H1 (cell line): ENCODE measurements at regions not wholly inside any gene's neighbourhood (a gene's known extent, or its start where the extent isn't known, plus 50 kb on each side); places are given as distances from the start of the nearest gene placed in this dataset.

Experiments
- CTCF ChIA-PET: fragments of 300-600 bp; sonication (Branson Sonifier 250); formaldehyde crosslinking; loops from one replicate; lab custom pipeline; 2021; ENCODE audit not compliant: partially characterized antibody; lab: Charles Lee
- POLR2A ChIA-PET: fragments of 300-600 bp; sonication (Branson Sonifier 250); formaldehyde crosslinking; loops from one replicate; lab custom pipeline; 2021; ENCODE audit warnings: inconsistent platforms; ENCODE audit not compliant: partially characterized antibody; lab: Charles Lee
- DNase-seq, 2 experiments: peaks; one replicate each; pipeline versions ENCODE4 v3.0.0 to v3.0.0-alpha.2; 2010 to 2022; ENCODE audit warnings: low spot score in 2 of 2, low read depth in 1 of 2, mixed read lengths in 1 of 2
- FAIRE-seq: peaks from 2 replicates; lab custom pipeline; 2011; peaks lifted over from hg19 to GRCh38; lab: Jason Lieb, UNC
- H2AFZ ChIP-seq: 2 replicates; pipeline ENCODE4 v1.8.1; 2012; ENCODE audit warnings: low read length, inconsistent platforms
- H2AK5ac ChIP-seq: 2 replicates; pipeline ENCODE4 v1.6.1; 2013; ENCODE audit warnings: low read depth, low read length
- H2BK120ac ChIP-seq: replicated peaks from 2 replicates; pipeline ENCODE3; 2013; ENCODE audit warnings: low read depth, low read length, inconsistent platforms
- H2BK12ac ChIP-seq: 2 replicates; pipeline ENCODE4 v1.6.1; 2013; ENCODE audit warnings: low read depth, low read length
- H2BK15ac ChIP-seq: 2 replicates; pipeline ENCODE4 v1.6.1; 2013; ENCODE audit warnings: low read length
- H2BK20ac ChIP-seq: 2 replicates; pipeline ENCODE4 v1.6.1; 2013; ENCODE audit warnings: low read length
- H2BK5ac ChIP-seq: 2 replicates; pipeline ENCODE4 v1.6.1; 2013; ENCODE audit warnings: low read depth, low read length
- H3K14ac ChIP-seq: 2 replicates; pipeline ENCODE4 v1.6.1; 2013; ENCODE audit warnings: inconsistent platforms; ENCODE audit not compliant: insufficient read length
- H3K18ac ChIP-seq: 2 replicates; pipeline ENCODE4 v1.6.1; 2013; ENCODE audit warnings: low read length; ENCODE audit errors: extremely low read depth
- H3K23ac ChIP-seq: 2 replicates; pipeline ENCODE4 v1.6.1; 2013; ENCODE audit warnings: inconsistent platforms; ENCODE audit not compliant: insufficient read length
- H3K23me2 ChIP-seq: 2 replicates; pipeline ENCODE4 v1.6.1; 2013; ENCODE audit warnings: low read depth, low read length
- H3K27ac ChIP-seq: 2 replicates; pipeline ENCODE4 v1.6.1; 2011; ENCODE audit warnings: low read depth, low read length, inconsistent platforms
- H3K27me3 ChIP-seq, 4 experiments: replicated peaks in 1 of 4; 1 replicate in 1 of 4; 2 replicates in 3 of 4; pipeline versions ENCODE4 v1.6.1 to v1.8.1; 2011 to 2013; ENCODE audit warnings: low read length in 3 of 4, mild to moderate bottlenecking in 3 of 4, inconsistent platforms in 2 of 4, mixed read lengths in 2 of 4, moderate library complexity in 1 of 4; ENCODE audit not compliant: control insufficient read depth in 3 of 4, insufficient read depth in 3 of 4; ENCODE audit errors: extremely low read depth in 1 of 4
- H3K36me3 ChIP-seq, 4 experiments: 2 replicates each; pipeline versions ENCODE4 v1.6.1 to v1.8.1; 2011 to 2013; ENCODE audit warnings: mild to moderate bottlenecking in 4 of 4, low read length in 3 of 4, moderate library complexity in 2 of 4, control low read depth in 1 of 4, inconsistent platforms in 1 of 4; ENCODE audit not compliant: insufficient read depth in 4 of 4, control insufficient read depth in 2 of 4
- H3K4ac ChIP-seq: replicated peaks from 2 replicates; pipeline ENCODE3; 2013; ENCODE audit warnings: low read length, low read depth, mixed read lengths, inconsistent platforms; ENCODE audit not compliant: insufficient read length
- H3K4me1 ChIP-seq, 4 experiments: replicated peaks in 1 of 4; 1 replicate in 1 of 4; 2 replicates in 3 of 4; pipeline versions ENCODE4 v1.6.1 to v1.8.1; 2011 to 2013; ENCODE audit warnings: low read length in 3 of 4, inconsistent platforms in 2 of 4, mixed read lengths in 1 of 4; ENCODE audit not compliant: insufficient read depth in 4 of 4, control insufficient read depth in 3 of 4
- H3K4me2 ChIP-seq, 2 experiments: 2 replicates each; pipeline versions ENCODE4 v1.6.1 to v1.8.1; 2011 to 2013; ENCODE audit warnings: low read depth in 2 of 2, low read length in 2 of 2, control low read depth in 1 of 2, inconsistent platforms in 1 of 2, mild to moderate bottlenecking in 1 of 2; ENCODE audit not compliant: insufficient read depth in 1 of 2
- H3K4me3 ChIP-seq, 4 experiments: fragments of 200-600, 300-600 bp in 1 of 4; sonication (generic), shearing (Covaris generic), sonication (Bioruptor Twin) in 1 of 4; 2 replicates each; pipeline versions ENCODE4 v1.5.1 to v1.8.1; 2011 to 2016; ENCODE audit warnings: low read length in 4 of 4, low read depth in 3 of 4, control low read depth in 2 of 4, inconsistent platforms in 2 of 4, mild to moderate bottlenecking in 2 of 4, mixed read lengths in 1 of 4, moderate library complexity in 1 of 4; ENCODE audit not compliant: insufficient read depth in 2 of 4; ENCODE audit errors: extremely low read depth in 1 of 4
- H3K56ac ChIP-seq: replicated peaks from 2 replicates; pipeline ENCODE3; 2013; ENCODE audit warnings: low read depth, mild to moderate bottlenecking, mixed read lengths, low read length, inconsistent platforms; ENCODE audit not compliant: insufficient read length
- H3K79me1 ChIP-seq: 2 replicates; pipeline ENCODE4 v1.6.1; 2013; ENCODE audit warnings: low read depth, low read length, control low read depth
- H3K79me2 ChIP-seq, 2 experiments: 2 replicates each; pipeline versions ENCODE4 v1.6.1 to v1.8.1; 2012 to 2013; ENCODE audit warnings: low read length in 2 of 2, mild to moderate bottlenecking in 2 of 2, inconsistent platforms in 1 of 2; ENCODE audit not compliant: insufficient read depth in 2 of 2, control insufficient read depth in 1 of 2
- H3K9ac ChIP-seq, 4 experiments: replicated peaks in 1 of 4; 1 replicate in 1 of 4; 2 replicates in 3 of 4; pipeline versions ENCODE4 v1.6.1 to v1.8.1; 2011 to 2013; ENCODE audit warnings: low read depth in 3 of 4, low read length in 3 of 4, control low read depth in 2 of 4, mild to moderate bottlenecking in 2 of 4, moderate library complexity in 2 of 4, inconsistent platforms in 1 of 4; ENCODE audit errors: extremely low read depth in 1 of 4
- H3K9me3 ChIP-seq, 2 experiments: 2 replicates each; pipeline versions ENCODE4 v1.6.1 to v1.8.1; 2012 to 2013; ENCODE audit warnings: mild to moderate bottlenecking in 2 of 2, moderate library complexity in 2 of 2, control low read depth in 1 of 2, inconsistent platforms in 1 of 2, low read depth in 1 of 2, low read length in 1 of 2, mixed read lengths in 1 of 2; ENCODE audit not compliant: insufficient read depth in 2 of 2
- H4K20me1 ChIP-seq, 2 experiments: replicated peaks in 1 of 2; 2 replicates each; pipeline versions ENCODE3 to v1.8.1; 2011 to 2013; ENCODE audit warnings: inconsistent platforms in 2 of 2, low read length in 2 of 2, mild to moderate bottlenecking in 1 of 2; ENCODE audit not compliant: insufficient read depth in 2 of 2, control insufficient read depth in 1 of 2
- H4K5ac ChIP-seq: 2 replicates; pipeline ENCODE4 v1.6.1; 2013; ENCODE audit warnings: low read length, low read depth, mixed read lengths, inconsistent platforms; ENCODE audit not compliant: insufficient read length
- H4K8ac ChIP-seq: 2 replicates; pipeline ENCODE4 v1.8.0; 2013; ENCODE audit warnings: mild to moderate bottlenecking, moderate library complexity, low read length, inconsistent platforms; ENCODE audit not compliant: insufficient read depth; ENCODE audit errors: extremely low read depth
- H4K91ac ChIP-seq: replicated peaks from 2 replicates; pipeline ENCODE3; 2013; ENCODE audit warnings: low read length, mixed read lengths, inconsistent platforms; ENCODE audit not compliant: insufficient read length
- BACH1 ChIP-seq: IDR thresholded peaks from 2 replicates; pipeline ENCODE4 v1.6.1; 2012; ENCODE audit warnings: low read length, improper control_type of control experiment
- CBX5 ChIP-seq: fragments of 300-800, 300-1000 bp; sonication (generic); IDR thresholded peaks from 2 replicates; pipeline ENCODE4 v1.7.1; 2016; ENCODE audit warnings: antibody characterized with exemption, low read length, low read depth
- CEBPB ChIP-seq: IDR thresholded peaks from 2 replicates; pipeline ENCODE4 v1.6.1; 2012; ENCODE audit warnings: low read depth, low read length
- CHD2 ChIP-seq: IDR thresholded peaks from 2 replicates; pipeline ENCODE4 v1.6.1; 2012; ENCODE audit warnings: low read length, improper control_type of control experiment
- CTCF ChIP-seq, 3 experiments: IDR thresholded peaks; 1 replicate in 2 of 3; 2 replicates in 1 of 3; pipeline versions ENCODE4 v1.5.1 to v1.6.1; 2011; ENCODE audit warnings: low read length in 3 of 3, mild to moderate bottlenecking in 3 of 3, inconsistent platforms in 2 of 3, low read depth in 1 of 3, moderate library complexity in 1 of 3; ENCODE audit not compliant: insufficient read depth in 1 of 3; ENCODE audit errors: control extremely low read depth in 1 of 3
- JUND ChIP-seq: IDR thresholded peaks from 2 replicates; pipeline ENCODE4 v1.6.1; 2011; ENCODE audit warnings: mild to moderate bottlenecking, improper control_type of control experiment, low read length
- KDM1A ChIP-seq: fragments of 200-600, 300-600 bp; sonication (generic); IDR thresholded peaks from 2 replicates; pipeline ENCODE4 v1.7.1; 2016; ENCODE audit warnings: mild to moderate bottlenecking, low read length, borderline replicate concordance
- MAX ChIP-seq: IDR thresholded peaks from 2 replicates; pipeline ENCODE4 v1.6.1; 2012; ENCODE audit warnings: inconsistent platforms
- POLR2AphosphoS5 ChIP-seq: IDR thresholded peaks from 2 replicates; pipeline ENCODE4 v1.6.1; 2011; ENCODE audit warnings: low read depth, low read length
- SIX5 ChIP-seq: IDR thresholded peaks from 2 replicates; pipeline ENCODE4 v1.6.1; 2011; ENCODE audit warnings: mild to moderate bottlenecking, low read depth, low read length
- SP4 ChIP-seq: IDR thresholded peaks from 2 replicates; pipeline ENCODE4 v1.6.1; 2012; ENCODE audit warnings: low read length, inconsistent platforms
- SRF ChIP-seq: IDR thresholded peaks from 2 replicates; pipeline ENCODE4 v1.6.1; 2011; ENCODE audit warnings: mild to moderate bottlenecking, low read depth, low read length, moderate library complexity
- SUZ12 ChIP-seq: fragments of 200-600 bp; sonication (generic); IDR thresholded peaks from 2 replicates; pipeline ENCODE4 v1.6.1; 2012; ENCODE audit warnings: mild to moderate bottlenecking, inconsistent platforms, low read length, moderate library complexity, mixed read lengths
- TBP ChIP-seq: IDR thresholded peaks from 2 replicates; pipeline ENCODE4 v1.6.1; 2011; ENCODE audit warnings: low read depth, low read length, improper control_type of control experiment
- WGBS, 2 experiments: shearing (Covaris generic) in 1 of 2; methylation state at CpG; one replicate each; pipeline versions ENCODE4 v1.1.6 to v1.1.7; 2013 to 2015; ENCODE audit warnings: low lambda C conversion rate in 2 of 2, mixed read lengths in 2 of 2, inconsistent platforms in 1 of 2, low coverage in 1 of 2, missing lambda C conversion rate in 1 of 2; ENCODE audit not compliant: insufficient replicate concordance in 2 of 2, insufficient coverage in 1 of 2, insufficient read length in 1 of 2; ENCODE audit errors: extremely low coverage in 1 of 2, missing lambda C conversion rate in 1 of 2; 5-methylcytosine and 5-hydroxymethylcytosine counted together

GRCh38 chr6:169094552-169094950 is 159.1 kb downstream of the THBS2 start:
- DNase-seq (no peak), FAIRE-seq (no peak)
- Histone ChIP-seq H4K5ac (no peak overlapping the region), H2BK15ac (no peak overlapping the region), H3K79me1 (no peaks in the 10 kb centered on the region), H3K9ac (no peak overlapping the region), H3K56ac (no peak overlapping the region), H3K79me2 (no peaks in the 10 kb centered on the region), H2BK12ac (no peak overlapping the region), H3K9me3 (peaks cover 26 to 31% of the 10 kb centered on the region in 2 experiments), H3K14ac (no peak overlapping the region), H3K23ac (no peak overlapping the region), H3K36me3 (no peaks in the 10 kb centered on the region; a peak in 1 of 8 replicates), H3K27me3 (no peaks in the 10 kb centered on the region), H2BK20ac (no peak overlapping the region), H2AFZ (no peak overlapping the region), H4K20me1 (no peaks in the 10 kb centered on the region), H3K4me1 (peaks cover 0 to 4% (median 3%) of the 10 kb centered on the region in 4 experiments; a peak in 4 of 7 replicates), H3K4ac (no peak overlapping the region), H3K27ac (no peak overlapping the region), H3K4me3 (no peak overlapping the region), H3K4me2 (no peak overlapping the region), H3K18ac (no peak overlapping the region), H2BK5ac (no peak overlapping the region), H4K8ac (no peak overlapping the region), H2AK5ac (no peak overlapping the region), H3K23me2 (no peaks in the 10 kb centered on the region), H4K91ac (no peak overlapping the region), H2BK120ac (no peak overlapping the region)
- POLR2A ChIA-PET = no interaction called here
- WGBS, 2 experiments = 93% methylated on average over 7 of the region's 7 CpGs; no CpG with 5 or more reads in 1 of the 2 experiments
- TF ChIP-seq CHD2 = no peak
- no peak for TF ChIP-seq SRF
- no peak for TF ChIP-seq CTCF (IDR thresholded peaks at IDR 0.05; ENCODE audit: control extremely low read depth in 1 of 3, insufficient read depth in 1 of 3, low read depth in 1 of 3, low read length in 3 of 3)
- TF ChIP-seq SP4 = no peak
- no peak for TF ChIP-seq KDM1A
- no peak for TF ChIP-seq SUZ12
- no peak for TF ChIP-seq JUND
- no peak for TF ChIP-seq MAX
- TF ChIP-seq POLR2AphosphoS5 = no peak
- no peak for TF ChIP-seq CBX5
- no peak for TF ChIP-seq BACH1
- no peak for TF ChIP-seq TBP
- TF ChIP-seq SIX5 = no peak
- no peak for TF ChIP-seq CEBPB
- CTCF ChIA-PET = no interaction called here
